HG02642 (cell line): ENCODE measurements at regions not wholly inside any gene's neighbourhood (a gene's known extent, or its start where the extent isn't known, plus 50 kb on each side); places are given as distances from the start of the nearest gene placed in this dataset.

Experiments
- ATAC-seq: cut with Tn5 transposase; IDR thresholded peaks from one replicate; pipeline ENCODE4 v1.9.1; 2021; ENCODE audit warnings: mild to moderate bottlenecking; ENCODE audit not compliant: unreplicated experiment, poor library complexity

GRCh38 chr5:4523038-4523437 is 617.1 kb upstream of the ADAMTS16 start:
- ATAC-seq = no peak

DNA sequence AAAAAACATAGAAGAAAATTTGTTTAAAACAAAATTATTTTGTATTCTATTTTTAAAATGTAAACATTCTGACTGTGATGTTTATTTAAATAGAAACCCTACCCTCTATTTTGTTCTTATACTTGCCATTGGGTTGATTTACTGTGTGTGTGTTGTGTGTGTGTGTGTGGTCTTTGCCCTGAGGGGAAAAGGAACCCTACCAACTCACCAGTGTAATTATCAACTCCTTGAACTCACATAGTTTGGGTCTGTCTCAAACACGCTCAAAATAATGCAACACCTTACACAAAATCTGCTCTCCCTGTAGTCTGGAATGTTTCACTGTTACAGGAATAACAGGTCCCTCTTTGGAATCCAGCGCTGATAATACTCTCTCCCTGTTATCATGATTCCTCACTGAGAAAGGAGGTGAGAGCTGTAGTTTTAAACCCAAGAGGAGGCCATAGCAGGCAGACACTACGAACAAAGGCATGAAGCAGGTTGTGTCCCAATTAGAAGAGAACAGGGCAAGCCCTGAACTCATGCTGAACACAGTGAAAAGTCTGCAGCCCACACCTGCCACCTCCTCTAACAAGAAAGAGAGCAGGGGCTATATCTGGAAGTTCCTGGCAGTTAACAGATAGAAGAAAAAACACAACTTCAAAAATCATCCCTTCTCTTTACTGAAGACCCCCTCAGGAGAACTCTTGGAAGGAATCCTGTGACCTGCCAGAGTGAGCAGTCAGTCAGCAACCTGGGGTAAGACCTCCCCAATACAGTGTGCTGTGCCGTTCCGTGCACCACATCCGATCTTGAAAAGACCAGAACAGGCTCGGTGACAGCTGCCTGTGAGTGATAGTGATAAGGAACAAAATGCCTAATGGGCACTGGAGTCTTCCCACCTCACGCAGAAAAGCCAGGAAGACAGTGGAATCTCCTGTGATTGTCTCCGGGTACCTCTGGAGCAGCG is 608.1 kb upstream of the ADAMTS16 start:
- ATAC-seq = no peak

DNA sequence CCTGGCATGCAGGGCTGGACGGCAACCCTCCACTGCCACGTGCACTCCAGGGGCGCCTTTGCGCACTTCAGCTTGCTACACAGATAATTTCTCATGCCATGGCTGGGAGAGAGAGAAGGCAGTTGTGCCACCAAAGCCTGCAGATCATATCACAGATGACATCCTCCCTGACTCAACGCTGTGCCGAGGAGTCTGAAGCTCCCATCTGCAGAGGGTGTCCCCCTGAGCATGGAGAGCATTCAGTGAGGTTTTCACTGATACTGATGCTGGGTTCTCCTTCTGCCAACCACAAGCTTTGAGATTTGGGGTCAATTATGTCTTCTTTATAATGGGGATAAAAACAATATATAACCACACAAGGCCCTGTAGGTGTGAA is 607.4 kb upstream of the ADAMTS16 start:
- no peak for ATAC-seq

DNA sequence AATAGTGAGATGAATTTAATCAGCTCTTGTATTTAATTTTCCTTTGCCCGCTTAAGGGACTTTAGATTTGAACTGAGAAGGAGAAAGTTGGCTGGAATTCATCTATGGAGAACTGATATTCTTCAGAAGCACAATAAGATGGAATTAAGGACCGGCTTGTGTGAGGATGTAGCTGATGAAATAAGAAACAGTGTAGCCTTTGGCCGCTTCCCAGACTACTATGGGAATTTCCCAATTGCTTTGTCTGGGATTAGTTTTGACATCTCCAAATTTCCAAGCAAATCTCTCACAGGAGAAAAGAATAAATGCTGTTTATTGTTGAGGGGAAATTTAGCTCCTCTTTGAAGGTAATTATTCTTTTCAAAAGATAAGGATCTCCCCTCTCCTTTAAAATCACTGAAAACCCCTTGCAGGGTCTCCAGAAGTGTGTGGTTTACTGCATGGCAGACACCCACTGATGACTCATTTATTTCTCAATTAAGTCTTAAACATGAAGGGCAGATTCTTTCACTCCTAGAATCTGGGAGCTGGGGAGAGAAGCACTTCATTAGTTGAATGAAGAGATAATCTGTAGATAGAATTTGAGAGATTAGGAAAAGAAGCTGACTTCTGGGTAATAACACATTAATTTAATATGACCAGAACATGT is 606.5 kb upstream of the ADAMTS16 start:
- ATAC-seq = no peak

- no peak for ATAC-seq
These were observed 602.6 kb upstream of the ADAMTS16 start for GRCh38 chr5:4537489-4537888.

DNA sequence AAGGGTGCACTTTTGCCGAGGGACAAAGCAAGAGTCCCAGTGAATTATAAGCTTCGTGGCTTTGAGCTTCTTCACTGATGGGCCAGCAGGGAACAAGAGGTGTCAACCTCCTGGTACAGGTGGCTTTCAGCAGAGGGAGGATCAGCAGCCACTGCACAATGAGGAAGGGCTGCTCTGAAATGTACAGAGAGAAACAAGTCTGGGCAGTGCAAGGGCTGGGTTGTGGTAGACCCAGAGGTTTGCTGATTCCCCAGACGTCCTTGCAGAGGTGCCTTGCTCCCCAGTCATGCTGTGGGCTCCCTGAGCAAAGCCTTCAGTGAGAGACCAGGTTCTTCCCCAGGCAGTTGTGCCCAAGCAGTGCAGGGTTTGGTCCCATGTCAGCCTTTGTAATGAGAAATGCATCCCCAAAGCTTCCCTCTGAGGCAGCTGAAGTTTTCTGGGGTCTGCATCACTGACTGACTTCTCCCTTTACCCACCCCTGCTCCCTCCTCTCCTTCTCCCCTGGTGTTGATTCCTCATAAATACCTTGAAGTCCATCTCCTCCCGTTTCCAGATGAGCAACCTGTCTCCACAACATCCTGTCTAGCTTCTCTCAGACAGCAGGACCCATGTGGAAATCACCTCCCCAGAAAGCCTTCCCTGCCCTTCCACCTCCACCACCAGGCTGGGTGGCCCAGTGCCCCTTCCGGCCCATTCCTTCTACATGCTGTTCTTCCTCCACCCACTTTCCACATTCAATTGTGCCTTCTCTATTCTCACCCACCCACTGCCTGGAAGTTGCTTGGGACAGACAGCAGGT is 599.6 kb upstream of the ADAMTS16 start:
- no peak for ATAC-seq

DNA sequence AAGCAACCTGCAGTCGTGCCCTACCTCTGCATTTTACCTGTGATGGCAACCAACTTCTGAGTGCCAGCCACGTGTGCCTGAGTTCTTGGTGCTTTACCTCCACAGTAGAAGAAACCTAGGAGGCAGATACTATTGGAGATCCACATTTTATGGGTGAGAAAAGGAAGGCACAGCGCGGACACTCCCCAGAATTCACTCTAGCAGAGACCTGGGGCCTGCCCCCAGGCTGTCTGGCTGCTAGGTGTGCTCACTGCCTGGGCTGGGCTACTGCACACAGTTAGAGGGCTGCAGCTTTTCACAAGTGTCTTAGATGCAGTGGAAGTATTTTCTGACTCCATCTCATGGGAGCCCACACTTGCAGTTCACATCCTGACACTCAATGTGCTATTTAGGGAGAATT is 598.8 kb upstream of the ADAMTS16 start:
- ATAC-seq = no peak

DNA sequence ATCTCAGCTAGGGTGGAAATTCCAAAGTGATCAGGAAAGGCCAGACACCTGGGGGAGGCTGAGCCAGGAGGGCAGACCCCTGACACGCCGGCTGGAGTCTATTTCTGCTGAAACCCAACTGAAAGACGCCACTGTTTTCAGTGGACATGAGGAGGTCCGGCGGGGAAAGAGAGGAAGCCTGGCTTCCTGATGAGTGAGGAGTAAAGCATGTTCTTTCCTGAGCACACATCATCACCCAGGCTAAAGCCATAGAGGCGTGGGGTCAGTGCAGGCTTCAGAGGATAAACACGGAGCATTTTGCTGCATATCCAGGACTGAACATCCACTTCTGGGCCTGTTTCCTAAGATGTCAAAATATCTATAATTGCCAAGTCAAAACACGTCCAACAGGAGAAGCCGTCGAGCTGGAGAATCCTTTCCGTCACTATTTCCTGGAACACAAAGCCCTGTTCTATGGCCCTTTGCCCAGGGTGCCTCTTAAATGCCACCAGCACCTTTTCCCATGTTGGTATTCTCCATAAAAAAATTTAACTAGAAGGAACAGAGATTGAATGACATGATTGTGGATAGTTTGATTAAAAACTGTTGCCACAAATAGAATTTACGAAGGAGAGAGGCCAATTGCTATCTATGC is 597.9 kb upstream of the ADAMTS16 start:
- ATAC-seq = no peak

- no peak for ATAC-seq
These were observed 596.0 kb upstream of the ADAMTS16 start for GRCh38 chr5:4544049-4544670.

GRCh38 chr5:4547547-4547946 is 592.6 kb upstream of the ADAMTS16 start:
- no peak for ATAC-seq

GRCh38 chr5:4548341-4548740 is 591.8 kb upstream of the ADAMTS16 start:
- ATAC-seq = no peak

- no peak for ATAC-seq
These were observed 590.8 kb upstream of the ADAMTS16 start for GRCh38 chr5:4549351-4549750.

DNA sequence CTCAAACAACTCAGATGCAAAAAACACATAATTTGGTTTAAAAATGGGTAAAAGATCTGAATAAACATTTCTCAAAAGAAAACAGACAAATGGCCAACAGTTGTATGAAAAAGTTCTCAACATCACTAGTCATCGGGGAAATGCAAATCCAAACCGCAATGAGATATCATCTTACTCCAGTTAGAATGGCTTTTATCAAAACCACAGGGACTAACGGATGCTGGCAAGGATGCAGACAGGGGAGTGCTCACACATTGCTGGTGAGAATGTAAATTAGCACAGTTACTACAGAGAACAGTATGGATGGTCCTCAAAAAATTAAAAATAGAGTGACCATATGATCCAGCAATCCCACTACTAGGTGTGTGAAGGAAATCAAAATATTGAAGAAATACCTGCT is 589.1 kb upstream of the ADAMTS16 start:
- ATAC-seq = no peak

- ATAC-seq = no peak
These were observed 587.0 kb upstream of the ADAMTS16 start for GRCh38 chr5:4553130-4553529.

DNA sequence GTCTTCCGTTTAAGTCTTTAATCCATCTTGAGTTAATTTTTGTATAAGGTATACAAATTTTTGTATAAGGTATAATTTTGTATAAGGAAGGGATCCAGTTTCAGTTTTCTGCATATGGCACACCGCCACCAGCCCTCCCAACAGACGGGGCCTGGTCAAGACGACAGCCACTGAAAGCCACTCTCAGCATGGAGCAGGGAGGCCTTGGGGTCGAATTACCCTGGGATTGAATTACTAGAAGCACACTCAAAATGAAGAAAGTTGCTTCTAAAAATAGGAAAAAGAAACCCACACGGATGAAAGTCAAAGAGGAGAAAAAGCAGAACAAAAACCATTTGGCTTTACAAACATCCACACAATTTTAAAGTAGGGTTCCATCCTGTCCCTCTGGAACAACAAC is 586.2 kb upstream of the ADAMTS16 start:
- ATAC-seq = no peak

DNA sequence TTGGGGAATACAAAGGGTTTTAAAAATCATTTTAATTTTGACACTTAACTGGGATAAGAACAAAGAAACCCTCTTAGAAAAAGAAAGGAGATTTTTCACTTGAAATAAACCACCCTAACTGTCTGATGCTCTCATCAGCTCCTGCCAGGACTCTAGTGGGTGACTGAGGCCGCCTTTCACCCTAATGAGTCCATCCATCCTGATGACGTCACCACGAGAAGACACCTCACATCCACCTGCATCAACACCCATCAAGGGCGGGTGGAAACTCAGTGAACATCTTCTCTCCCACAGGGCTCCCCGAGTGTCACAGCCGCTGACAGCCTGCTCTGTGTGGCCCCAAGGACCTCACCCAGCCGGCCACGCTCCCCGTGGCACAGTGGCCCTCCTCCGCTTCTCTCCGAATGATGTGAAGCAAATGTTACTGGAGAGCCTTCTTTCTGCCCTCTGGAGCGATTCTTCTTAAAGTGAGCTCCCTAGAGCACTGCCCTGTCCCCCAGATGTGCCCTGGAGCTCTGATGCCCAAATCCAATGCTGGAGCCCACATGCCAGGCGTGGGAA is 584.3 kb upstream of the ADAMTS16 start:
- ATAC-seq = no peak

DNA sequence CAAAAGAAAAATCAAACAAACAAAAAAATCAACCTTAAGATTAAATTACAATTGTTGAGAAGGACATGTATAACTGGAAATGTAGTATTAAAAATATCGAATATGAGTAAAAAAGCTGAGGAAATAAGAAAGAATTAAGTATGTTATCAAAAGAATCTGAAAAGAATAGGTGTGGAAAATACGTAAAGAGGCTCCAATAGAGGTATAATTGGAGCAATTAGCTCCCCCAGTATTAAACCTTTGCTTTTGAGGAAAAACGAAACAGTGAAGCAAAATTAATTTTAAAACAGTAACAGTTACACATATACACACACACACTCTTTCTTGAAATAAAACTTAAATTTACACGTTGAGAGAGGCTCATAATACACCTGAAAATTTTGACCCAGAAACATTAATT is 578.7 kb upstream of the ADAMTS16 start:
- ATAC-seq = no peak

DNA sequence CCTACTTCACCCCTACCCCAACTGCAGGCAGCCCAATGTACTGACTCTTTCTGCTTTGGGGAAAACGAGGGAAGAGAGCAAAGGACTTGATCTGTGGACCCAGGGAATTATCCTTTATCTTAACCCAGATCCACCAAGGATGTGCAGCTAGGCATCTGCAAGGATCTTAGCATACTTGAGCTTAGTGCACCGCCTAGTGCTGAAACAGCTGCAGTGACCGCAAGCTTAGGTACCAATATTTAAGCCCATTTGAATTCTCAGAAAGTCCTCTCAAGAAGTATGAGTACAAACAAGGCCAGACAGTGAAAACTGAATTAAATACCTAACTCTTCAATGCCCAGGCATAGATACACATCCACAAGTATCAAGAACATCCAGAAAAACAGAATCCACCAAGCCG is 576.7 kb upstream of the ADAMTS16 start:
- no peak for ATAC-seq

DNA sequence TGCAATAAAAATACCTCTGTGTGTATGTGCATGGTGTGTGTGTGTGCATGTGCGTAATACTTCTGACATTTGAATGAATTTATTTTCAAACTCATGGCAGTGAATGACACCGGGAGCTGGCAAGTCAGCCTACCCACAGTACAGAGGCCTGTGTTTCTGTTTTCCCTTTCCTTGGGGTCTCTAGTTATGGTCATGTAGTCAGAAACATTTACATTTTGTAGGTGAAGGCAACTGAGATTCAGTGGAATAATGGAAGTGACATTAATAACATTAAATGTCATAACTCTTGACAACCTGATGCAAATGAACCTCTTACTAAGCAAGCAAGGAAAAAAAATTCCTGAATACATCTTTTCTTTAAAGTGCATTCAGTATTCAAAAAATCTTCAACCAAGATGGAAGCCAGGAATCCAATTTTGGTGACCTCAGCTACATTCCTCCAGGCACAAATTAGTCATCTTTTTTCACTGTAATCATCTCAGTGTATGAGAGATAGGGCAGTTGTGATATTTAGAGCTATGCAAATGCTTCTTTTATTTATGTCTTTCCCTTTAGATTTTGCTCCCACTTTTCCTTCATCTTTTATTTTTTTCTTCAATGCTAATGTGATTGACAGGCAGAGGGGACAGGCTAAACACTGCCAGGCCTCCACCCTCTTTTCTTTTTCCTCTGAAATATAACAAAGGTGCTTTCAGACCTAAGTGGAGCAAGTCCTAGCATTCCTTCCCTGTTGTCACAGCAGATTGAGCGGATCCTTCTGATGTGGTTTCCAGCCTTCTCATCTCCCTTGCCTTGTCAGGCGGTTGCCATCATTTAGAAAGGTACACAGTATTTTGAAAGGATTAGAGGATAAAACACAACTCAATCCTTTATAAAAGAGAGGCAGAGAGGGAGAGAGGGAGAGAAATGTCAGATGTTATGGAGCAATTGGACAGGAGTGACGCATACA is 569.8 kb upstream of the ADAMTS16 start:
- ATAC-seq = no peak
